ENCODE measurements at regions not wholly inside any gene's neighbourhood (a gene's known extent, or its start where the extent isn't known, plus 50 kb on each side); places are given as distances from the start of the nearest gene placed in this dataset.

DNA sequence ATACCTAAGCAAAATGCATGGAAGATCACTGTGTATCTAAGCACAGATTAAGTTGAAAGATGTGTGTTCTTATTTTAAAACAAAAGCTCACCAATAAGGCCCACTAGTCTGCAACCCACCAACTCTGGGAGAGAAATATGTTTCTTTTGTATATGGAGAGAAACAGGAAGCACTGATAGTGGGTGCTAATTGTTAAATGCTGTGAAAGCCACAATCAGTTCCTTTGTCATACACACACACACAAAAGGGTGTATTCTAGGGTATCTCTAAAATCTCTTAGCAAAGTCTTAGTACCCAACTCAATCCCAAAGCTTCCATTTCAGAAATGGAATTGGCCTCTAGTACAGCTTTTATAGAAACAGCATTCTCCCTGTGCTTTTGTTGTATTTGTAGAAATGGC lies 272.7 kb upstream of the FLRT2 start:
- intact Hi-C loops (cut with DNase I) = no loop called here
- DNase-seq (no peak), ATAC-seq (no peak)
- TF ChIP-seq POLR2A (IDR thresholded peaks at IDR 0.05) = no peak
- TF ChIP-seq, protein P1, sequence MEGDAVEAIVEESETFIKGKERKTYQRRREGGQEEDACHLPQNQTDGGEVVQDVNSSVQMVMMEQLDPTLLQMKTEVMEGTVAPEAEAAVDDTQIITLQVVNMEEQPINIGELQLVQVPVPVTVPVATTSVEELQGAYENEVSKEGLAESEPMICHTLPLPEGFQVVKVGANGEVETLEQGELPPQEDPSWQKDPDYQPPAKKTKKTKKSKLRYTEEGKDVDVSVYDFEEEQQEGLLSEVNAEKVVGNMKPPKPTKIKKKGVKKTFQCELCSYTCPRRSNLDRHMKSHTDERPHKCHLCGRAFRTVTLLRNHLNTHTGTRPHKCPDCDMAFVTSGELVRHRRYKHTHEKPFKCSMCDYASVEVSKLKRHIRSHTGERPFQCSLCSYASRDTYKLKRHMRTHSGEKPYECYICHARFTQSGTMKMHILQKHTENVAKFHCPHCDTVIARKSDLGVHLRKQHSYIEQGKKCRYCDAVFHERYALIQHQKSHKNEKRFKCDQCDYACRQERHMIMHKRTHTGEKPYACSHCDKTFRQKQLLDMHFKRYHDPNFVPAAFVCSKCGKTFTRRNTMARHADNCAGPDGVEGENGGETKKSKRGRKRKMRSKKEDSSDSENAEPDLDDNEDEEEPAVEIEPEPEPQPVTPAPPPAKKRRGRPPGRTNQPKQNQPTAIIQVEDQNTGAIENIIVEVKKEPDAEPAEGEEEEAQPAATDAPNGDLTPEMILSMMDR (IDR thresholded peaks at IDR 0.05) = no peak
- no peak overlapping the region for H3K4me3 ChIP-seq
- no peaks in the 10 kb centered on the region for H3K4me1 ChIP-seq
- no peaks in the 10 kb centered on the region for H3K9me3 ChIP-seq
- no peaks in the 10 kb centered on the region for H3K36me3 ChIP-seq
- no peaks in the 10 kb centered on the region for H3K27me3 ChIP-seq
- H3K27ac ChIP-seq = no peak overlapping the region

DNA sequence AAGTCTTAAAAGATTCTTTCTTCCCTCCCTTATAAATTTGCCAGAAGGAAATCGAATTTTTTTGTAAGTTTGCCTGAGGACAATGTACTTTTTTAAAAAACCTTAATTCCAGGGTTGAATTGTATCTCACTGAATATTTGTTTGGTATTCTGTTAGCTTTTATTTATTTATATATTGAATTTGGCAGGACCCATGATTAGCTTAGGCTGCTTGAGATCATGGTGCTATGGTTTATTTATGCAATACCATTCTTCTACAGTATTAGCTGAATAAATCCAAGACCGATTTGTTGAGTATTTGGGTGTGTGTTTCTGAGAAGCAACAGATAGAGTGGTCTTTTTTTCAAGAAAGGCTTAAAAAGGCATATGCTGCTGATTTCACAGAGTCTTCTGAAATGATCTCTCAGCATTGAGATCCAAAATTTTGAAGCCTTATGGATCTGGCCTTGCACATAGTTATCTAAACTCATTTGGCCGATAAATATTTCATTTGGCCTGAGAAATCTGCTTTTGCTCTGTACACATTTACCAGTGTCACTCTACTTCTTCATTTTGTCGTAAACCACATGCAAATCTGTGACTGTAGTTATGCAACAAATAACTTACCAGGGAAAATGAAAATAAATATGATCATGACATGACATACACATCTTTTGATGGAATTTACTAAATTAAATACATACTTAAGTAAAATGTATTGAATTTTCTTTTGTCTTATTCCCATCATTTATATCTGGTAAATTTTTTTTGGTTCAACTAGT lies 265.8 kb upstream of the FLRT2 start:
- intact Hi-C loops (cut with DNase I) = no loop called here
- Histone ChIP-seq H3K27me3 (no peaks in the 10 kb centered on the region), H3K4me3 (no peak overlapping the region), H3K27ac (no peak overlapping the region), H3K4me1 (no peaks in the 10 kb centered on the region), H3K9me3 (no peaks in the 10 kb centered on the region), H3K36me3 (no peaks in the 10 kb centered on the region)
- DNase-seq (no peak), ATAC-seq (no peak)
- 82 to 90% (median 86%) methylated on average over 4 of the region's 4 CpGs for WGBS, 4 donors
- TF ChIP-seq POLR2A (IDR thresholded peaks at IDR 0.05) = no peak
- TF ChIP-seq, protein P1 (IDR thresholded peaks at IDR 0.05) = no peak

DNA sequence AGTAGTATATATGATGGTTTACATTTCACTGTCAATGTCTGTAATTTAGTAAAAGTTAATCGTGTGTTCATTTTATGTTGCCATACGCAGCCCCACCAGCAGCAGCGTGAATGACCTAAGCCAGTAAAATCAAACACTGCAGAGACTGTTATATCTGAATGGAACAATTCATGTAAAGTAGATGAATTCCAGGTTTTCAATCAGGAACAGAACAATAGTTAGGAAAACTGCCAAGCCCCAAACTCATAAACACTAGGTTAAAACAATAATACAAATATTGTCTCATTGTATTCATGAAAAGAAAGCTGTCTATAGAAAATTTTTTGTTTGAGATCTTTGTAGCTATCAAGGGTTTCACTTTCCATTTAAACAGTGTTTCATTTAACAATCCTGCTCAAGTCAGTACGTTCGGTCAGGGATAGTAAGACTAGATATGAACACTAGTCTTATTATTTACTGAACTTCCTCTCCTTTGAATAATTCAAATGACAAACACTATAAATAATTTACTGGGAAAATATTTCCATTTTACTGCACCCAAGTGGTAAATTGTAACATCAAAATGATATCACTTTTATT lies 256.8 kb upstream of the FLRT2 start:
- intact Hi-C loops (cut with DNase I) = loop anchor here in 1 of 10 donors (10.0 kb wide), 1 partner anchor 252 kb away; no protein-coding TSS in a partner anchor
- no peaks in the 10 kb centered on the region for H3K4me1 ChIP-seq
- TF ChIP-seq POLR2A (IDR thresholded peaks at IDR 0.05) = no peak
- H3K36me3 ChIP-seq = no peaks in the 10 kb centered on the region
- H3K27ac ChIP-seq = no peak overlapping the region
- 46 to 55% (median 53%) methylated on average over 5 of the region's 5 CpGs for WGBS, 4 donors
- DNase-seq (no peak), ATAC-seq (peak in 1 of 4 donors; percentile 49)
- no peaks in the 10 kb centered on the region for H3K9me3 ChIP-seq
- peak overlapping the region in 4 of 12 donors; percentile 5 to 31 (median 27) for H3K4me3 ChIP-seq
- no peaks in the 10 kb centered on the region for H3K27me3 ChIP-seq

DNA sequence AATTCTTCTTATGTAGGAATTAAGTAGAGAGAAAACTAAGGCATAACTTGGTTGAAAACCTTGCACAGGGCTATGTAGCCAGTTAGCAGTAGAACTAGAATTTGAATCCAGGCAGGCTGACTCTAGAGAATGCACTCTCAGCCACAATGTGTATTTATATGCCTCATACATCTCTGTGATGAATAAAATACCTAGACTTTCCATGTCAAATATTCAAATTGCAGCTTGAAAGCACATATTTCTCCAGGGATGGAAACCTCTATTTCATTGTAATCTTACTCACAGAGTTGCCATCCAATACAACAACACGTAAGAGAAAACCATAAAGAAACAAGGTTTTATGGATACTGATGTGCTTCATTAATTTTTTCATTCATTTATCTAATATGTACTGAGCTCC lies 256.0 kb upstream of the FLRT2 start:
- no peaks in the 10 kb centered on the region for H3K27me3 ChIP-seq
- no peaks in the 10 kb centered on the region for H3K9me3 ChIP-seq
- DNase-seq = no peak
- no peak overlapping the region for H3K4me3 ChIP-seq
- WGBS, 4 donors = 92 to 98% (median 95%) methylated on average over 1 of the region's 1 CpG
- H3K27ac ChIP-seq = no peak overlapping the region
- no peak for ATAC-seq
- TF ChIP-seq, protein P1 (IDR thresholded peaks at IDR 0.05) = no peak
- TF ChIP-seq POLR2A (IDR thresholded peaks at IDR 0.05) = no peak
- intact Hi-C loops (cut with DNase I) = loop anchor here in 1 of 10 donors (10.0 kb wide), 1 partner anchor 251 kb away; no protein-coding TSS in a partner anchor
- H3K36me3 ChIP-seq = no peaks in the 10 kb centered on the region
- H3K4me1 ChIP-seq = no peaks in the 10 kb centered on the region
